DOHH2 (cell line): ENCODE measurements at regions not wholly inside any gene's neighbourhood (a gene's known extent, or its start where the extent isn't known, plus 50 kb on each side); places are given as distances from the start of the nearest gene placed in this dataset.

ENCODE experiments used
- H3F3A ChIP-seq: fragments of 200-600 bp; sonication (generic), shearing (Covaris generic); 2 replicates; pipeline ENCODE4 v1.6.0; 2016; ENCODE audit warnings: antibody characterized with exemption, mild to moderate bottlenecking; ENCODE audit not compliant: control insufficient read depth, insufficient read depth
- H3K27ac ChIP-seq: fragments of 200-600 bp; sonication (generic); 2 replicates; pipeline ENCODE4 v1.5.1; 2014; ENCODE audit warnings: low read depth, mild to moderate bottlenecking, low read length, moderate library complexity
- H3K27me3 ChIP-seq: fragments of 200-600 bp; sonication (generic); 2 replicates; pipeline ENCODE4 v1.6.1; 2014; ENCODE audit warnings: mild to moderate bottlenecking, low read length, mixed read lengths; ENCODE audit not compliant: control insufficient read depth
- H3K36me3 ChIP-seq: fragments of 200-600 bp; sonication (generic); 2 replicates; pipeline ENCODE4 v1.6.1; 2014; ENCODE audit warnings: mild to moderate bottlenecking, low read length, moderate library complexity, mixed read lengths; ENCODE audit not compliant: control insufficient read depth
- H3K4me1 ChIP-seq: fragments of 200-600 bp; sonication (generic); 2 replicates; pipeline ENCODE4 v1.6.1; 2014; ENCODE audit warnings: mild to moderate bottlenecking, low read length, mixed read lengths; ENCODE audit not compliant: control insufficient read depth
- H3K4me2 ChIP-seq: fragments of 200-600 bp; sonication (generic); 2 replicates; pipeline ENCODE4 v1.6.0; 2014; ENCODE audit warnings: mild to moderate bottlenecking, low read length, moderate library complexity
- H3K4me3 ChIP-seq: fragments of 200-600 bp; sonication (generic); 2 replicates; pipeline ENCODE4 v1.5.1; 2014; ENCODE audit warnings: mild to moderate bottlenecking, low read length, mixed read lengths
- H3K79me2 ChIP-seq: fragments of 200-600 bp; sonication (generic); 2 replicates; pipeline ENCODE4 v1.6.1; 2014; ENCODE audit warnings: mild to moderate bottlenecking, low read length, mixed read lengths; ENCODE audit not compliant: control insufficient read depth
- H3K9me2 ChIP-seq: fragments of 200-600 bp; sonication (generic); replicated peaks from 2 replicates; pipeline ENCODE4 v1.6.1; 2014; ENCODE audit warnings: mild to moderate bottlenecking, low read length, mixed read lengths; ENCODE audit not compliant: control insufficient read depth
- H3K9me3 ChIP-seq: fragments of 200-600 bp; sonication (generic); 2 replicates; pipeline ENCODE4 v1.6.1; 2014; ENCODE audit warnings: antibody characterized with exemption, low read length, mixed read lengths; ENCODE audit not compliant: control insufficient read depth, insufficient read depth
- H4K20me1 ChIP-seq: fragments of 200-600 bp; sonication (generic); 2 replicates; pipeline ENCODE4 v1.6.0; 2014; ENCODE audit warnings: low read depth, mild to moderate bottlenecking, antibody characterized with exemption, low read length, moderate library complexity; ENCODE audit not compliant: control insufficient read depth, insufficient read depth
- CTCF ChIP-seq: fragments of 200-600 bp; sonication (generic); IDR thresholded peaks from one replicate; pipeline ENCODE4 v1.5.1; 2014; ENCODE audit warnings: antibody characterized with exemption, mild to moderate bottlenecking, low read depth, low read length; ENCODE audit not compliant: poor library complexity, severe bottlenecking
- EZH2phosphoT487 ChIP-seq: fragments of 200-600 bp; sonication (generic); IDR thresholded peaks from 2 replicates; pipeline ENCODE4 v1.6.1; 2017; ENCODE audit warnings: borderline replicate concordance, mild to moderate bottlenecking, antibody characterized with exemption, low read length, moderate library complexity, mixed read lengths

- Histone ChIP-seq H3K27me3 (no peaks in the 10 kb centered on the region), H3K4me3 (no peak overlapping the region), H3K4me1 (no peaks in the 10 kb centered on the region), H3K4me2 (no peak overlapping the region), H3K36me3 (peaks cover 15% of the 10 kb centered on the region), H3K79me2 (no peaks in the 10 kb centered on the region), H4K20me1 (no peaks in the 10 kb centered on the region), H3K27ac (no peak overlapping the region), H3K9me3 (no peaks in the 10 kb centered on the region), H3F3A (no peaks in the 10 kb centered on the region), H3K9me2 (no peaks in the 10 kb centered on the region)
- TF ChIP-seq EZH2phosphoT487 (no peak), CTCF (no peak)
Observed at GRCh38 chr14:71661441-71661840, 270.8 kb upstream of the RGS6 start.

- no peaks in the 10 kb centered on the region for H3K79me2 ChIP-seq
- no peak for TF ChIP-seq CTCF
- no peak for TF ChIP-seq EZH2phosphoT487
- H3K4me3 ChIP-seq, result no peak overlapping the region
- no peak overlapping the region for H3K27ac ChIP-seq
- H3K4me2 ChIP-seq, result no peak overlapping the region
- no peaks in the 10 kb centered on the region for H3F3A ChIP-seq
- peaks cover 15% of the 10 kb centered on the region for H3K36me3 ChIP-seq
- H4K20me1 ChIP-seq, result no peaks in the 10 kb centered on the region
- no peaks in the 10 kb centered on the region for H3K27me3 ChIP-seq
- no peaks in the 10 kb centered on the region for H3K9me3 ChIP-seq
- no peaks in the 10 kb centered on the region for H3K9me2 ChIP-seq
- H3K4me1 ChIP-seq, result no peaks in the 10 kb centered on the region
Observed at GRCh38 chr14:71662291-71662790, 269.9 kb upstream of the RGS6 start.

GRCh38 chr14:71665157-71665556 is 267.1 kb upstream of the RGS6 start:
- H3K4me2 ChIP-seq, result no peak overlapping the region
- H3K9me2 ChIP-seq, result no peaks in the 10 kb centered on the region
- no peaks in the 10 kb centered on the region for H3K27me3 ChIP-seq
- H3F3A ChIP-seq, result no peaks in the 10 kb centered on the region
- H3K4me3 ChIP-seq, result no peak overlapping the region
- H4K20me1 ChIP-seq, result no peaks in the 10 kb centered on the region
- H3K9me3 ChIP-seq, result no peaks in the 10 kb centered on the region
- no peaks in the 10 kb centered on the region for H3K79me2 ChIP-seq
- no peaks in the 10 kb centered on the region for H3K4me1 ChIP-seq
- no peak for TF ChIP-seq EZH2phosphoT487
- TF ChIP-seq CTCF, result no peak
- no peak overlapping the region for H3K27ac ChIP-seq
- peaks cover 15% of the 10 kb centered on the region for H3K36me3 ChIP-seq

GRCh38 chr14:71665781-71666180 is 266.4 kb upstream of the RGS6 start:
- no peak overlapping the region for H3K4me2 ChIP-seq
- H4K20me1 ChIP-seq, result no peaks in the 10 kb centered on the region
- TF ChIP-seq EZH2phosphoT487 (no peak), CTCF (no peak)
- no peaks in the 10 kb centered on the region for H3K4me1 ChIP-seq
- H3K27me3 ChIP-seq, result no peaks in the 10 kb centered on the region
- no peaks in the 10 kb centered on the region for H3K79me2 ChIP-seq
- no peak overlapping the region for H3K27ac ChIP-seq
- no peaks in the 10 kb centered on the region for H3F3A ChIP-seq
- H3K4me3 ChIP-seq, result no peak overlapping the region
- no peaks in the 10 kb centered on the region for H3K9me3 ChIP-seq
- H3K36me3 ChIP-seq, result peaks cover 14% of the 10 kb centered on the region
- no peaks in the 10 kb centered on the region for H3K9me2 ChIP-seq
